Lower leg skin (tissue), 4 donors: ENCODE measurements at regions not wholly inside any gene's neighbourhood (a gene's known extent, or its start where the extent isn't known, plus 50 kb on each side); places are given as distances from the start of the nearest gene placed in this dataset.

Experiments
- DNase-seq, 2 donors: peaks; one replicate each; pipeline ENCODE4 v3.0.0-alpha.2; 2019; ENCODE audit warnings: low spot score in 2 of 2
- H3K4me3 ChIP-seq: fragments of 200-600 bp; sonication (generic); 2 replicates; pipeline ENCODE4 v1.5.1; 2017; ENCODE audit warnings: mild to moderate bottlenecking, low read depth; ENCODE audit not compliant: poor library complexity, severe bottlenecking
- POLR2A ChIP-seq, 2 donors: fragments of 450-650 bp; IDR thresholded peaks; one replicate each; pipeline ENCODE4 v1.6.1; 2016 to 2017; ENCODE audit warnings: antibody characterized with exemption in 2 of 2, mild to moderate bottlenecking in 1 of 2, moderate library complexity in 1 of 2
- WGBS, 2 donors: methylation state at CpG; one replicate each; pipeline ENCODE4 v1.1.5; 2018; 5-methylcytosine and 5-hydroxymethylcytosine counted together
- intact Hi-C: fragments of 100-400 bp; cut with DNase I; formaldehyde crosslinking; loops from one replicate; pipeline ENCODE4 v1.15.0; 2023; ENCODE audit warnings: low total_unique reads
- TF ChIP-seq, protein P1 (sequence below), 3 donors: fragments of 450-650 bp; IDR thresholded peaks; one replicate each; pipeline ENCODE4 v1.5.1; 2016; ENCODE audit warnings: antibody characterized with exemption in 3 of 3, mild to moderate bottlenecking in 3 of 3, moderate library complexity in 2 of 3

DNA sequence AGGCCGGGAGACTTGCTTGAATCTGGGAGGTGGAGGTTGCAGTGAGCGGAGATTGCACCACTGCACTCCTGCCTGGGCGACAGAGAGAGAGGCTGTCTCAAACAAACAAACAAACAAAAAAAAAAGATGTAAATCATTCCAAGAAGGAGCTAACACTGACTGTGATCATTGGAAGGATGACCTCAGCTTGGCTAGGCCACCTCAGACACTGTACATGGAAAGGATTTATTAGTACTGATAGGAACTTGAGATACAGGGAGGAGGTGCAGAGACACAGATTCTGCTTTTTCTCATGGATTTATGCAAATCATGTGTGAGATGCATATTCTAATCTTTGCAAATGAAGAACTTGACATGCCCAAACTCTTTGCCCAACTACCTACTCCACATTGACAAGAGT lies 293.6 kb downstream of the HIVEP2 start:
- DNase-seq = no peak
- TF ChIP-seq, protein P1, sequence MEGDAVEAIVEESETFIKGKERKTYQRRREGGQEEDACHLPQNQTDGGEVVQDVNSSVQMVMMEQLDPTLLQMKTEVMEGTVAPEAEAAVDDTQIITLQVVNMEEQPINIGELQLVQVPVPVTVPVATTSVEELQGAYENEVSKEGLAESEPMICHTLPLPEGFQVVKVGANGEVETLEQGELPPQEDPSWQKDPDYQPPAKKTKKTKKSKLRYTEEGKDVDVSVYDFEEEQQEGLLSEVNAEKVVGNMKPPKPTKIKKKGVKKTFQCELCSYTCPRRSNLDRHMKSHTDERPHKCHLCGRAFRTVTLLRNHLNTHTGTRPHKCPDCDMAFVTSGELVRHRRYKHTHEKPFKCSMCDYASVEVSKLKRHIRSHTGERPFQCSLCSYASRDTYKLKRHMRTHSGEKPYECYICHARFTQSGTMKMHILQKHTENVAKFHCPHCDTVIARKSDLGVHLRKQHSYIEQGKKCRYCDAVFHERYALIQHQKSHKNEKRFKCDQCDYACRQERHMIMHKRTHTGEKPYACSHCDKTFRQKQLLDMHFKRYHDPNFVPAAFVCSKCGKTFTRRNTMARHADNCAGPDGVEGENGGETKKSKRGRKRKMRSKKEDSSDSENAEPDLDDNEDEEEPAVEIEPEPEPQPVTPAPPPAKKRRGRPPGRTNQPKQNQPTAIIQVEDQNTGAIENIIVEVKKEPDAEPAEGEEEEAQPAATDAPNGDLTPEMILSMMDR (IDR thresholded peaks at IDR 0.05) = no peak
- no peak for TF ChIP-seq POLR2A (IDR thresholded peaks at IDR 0.05)
- WGBS, 2 donors = 93 to 100% methylated on average over 3 of the region's 3 CpGs
- no peak overlapping the region for H3K4me3 ChIP-seq
- intact Hi-C loops = no loop called here

DNA sequence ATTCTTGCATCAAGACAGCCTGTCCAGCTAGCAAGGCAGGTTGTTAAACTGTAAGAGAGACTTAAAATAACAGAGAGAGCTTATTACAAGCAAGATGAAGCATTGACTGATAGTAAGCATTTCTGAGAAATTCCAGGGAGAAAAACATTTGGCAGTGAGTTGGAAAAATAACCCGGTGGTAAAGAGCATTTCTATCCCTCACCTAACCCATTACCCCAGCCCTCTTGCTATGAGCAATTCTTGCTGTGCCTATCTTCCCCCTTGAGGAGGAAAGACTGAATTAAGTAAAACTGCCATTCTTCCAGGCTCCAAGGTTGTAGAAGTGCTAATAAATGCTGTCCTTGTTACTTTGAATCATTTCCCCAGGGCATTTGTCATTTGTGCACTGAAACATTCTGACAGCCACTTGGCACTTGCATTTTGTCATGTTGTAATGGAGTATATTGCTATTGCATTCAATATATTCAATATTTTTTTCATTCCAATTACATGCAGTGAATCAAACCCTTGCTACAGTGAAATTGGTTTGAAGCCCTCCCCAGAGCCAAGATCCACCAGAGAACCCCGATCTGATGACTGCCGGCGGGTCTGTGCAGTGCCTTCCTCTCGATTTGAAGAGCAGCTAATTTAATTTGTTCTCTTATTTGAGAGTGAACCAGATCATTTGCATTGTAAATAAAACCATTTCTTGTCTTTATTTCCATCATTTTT lies 291.1 kb downstream of the HIVEP2 start:
- intact Hi-C loops = no loop called here
- no peak for DNase-seq
- TF ChIP-seq, protein P1 (IDR thresholded peaks at IDR 0.05) = no peak
- no peak for TF ChIP-seq POLR2A (IDR thresholded peaks at IDR 0.05)
- H3K4me3 ChIP-seq = no peak overlapping the region
- 52 to 56% methylated on average over 5 of the region's 5 CpGs for WGBS, 2 donors

DNA sequence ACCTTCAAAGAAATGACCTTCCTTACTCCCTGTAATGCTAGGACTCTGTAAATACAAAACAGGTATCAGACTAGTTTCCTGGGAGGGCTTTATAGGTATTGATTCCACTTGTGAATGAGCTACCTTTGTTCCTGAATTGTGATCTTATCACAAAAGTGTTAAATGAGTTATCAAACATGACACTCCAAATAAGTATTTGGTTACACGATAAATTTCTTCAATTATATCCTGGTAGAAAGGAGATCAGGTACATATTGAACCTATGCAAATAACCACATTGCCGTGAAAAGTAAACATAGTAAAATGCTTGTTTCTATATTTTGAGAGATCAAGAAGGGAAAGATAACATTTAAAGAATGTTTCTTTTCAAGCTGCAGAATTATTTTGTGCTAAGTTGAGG lies 285.3 kb downstream of the HIVEP2 start:
- intact Hi-C loops = no loop called here
- DNase-seq = no peak
- WGBS, 2 donors = 48 to 70% methylated on average over 2 of the region's 2 CpGs
- TF ChIP-seq, protein P1 (IDR thresholded peaks at IDR 0.05) = no peak
- no peak for TF ChIP-seq POLR2A (IDR thresholded peaks at IDR 0.05)
- no peak overlapping the region for H3K4me3 ChIP-seq

DNA sequence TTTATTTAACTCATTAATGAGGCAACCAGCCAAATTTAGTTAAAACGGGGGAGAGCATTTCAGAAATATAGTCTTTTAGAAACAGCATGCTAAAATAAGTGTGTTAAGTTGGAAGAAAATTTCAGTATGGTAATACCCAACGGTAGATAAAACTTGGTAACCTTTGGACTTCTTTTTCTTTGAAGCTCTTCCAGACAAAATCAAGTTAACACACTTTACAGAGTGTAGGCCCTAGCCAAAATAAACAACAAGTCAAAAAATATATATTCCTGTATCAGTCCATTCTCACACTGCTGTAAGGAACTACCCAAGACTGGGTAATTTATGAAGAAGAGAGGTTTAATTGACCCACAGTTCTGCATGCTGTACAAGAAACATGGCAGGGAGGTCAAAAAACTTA lies 279.6 kb downstream of the HIVEP2 start:
- no peak for DNase-seq
- 78 to 79% methylated on average over 2 of the region's 2 CpGs for WGBS, 2 donors
- no peak overlapping the region for H3K4me3 ChIP-seq
- intact Hi-C loops = no loop called here
- TF ChIP-seq, protein P1 (IDR thresholded peaks at IDR 0.05) = no peak
- TF ChIP-seq POLR2A (IDR thresholded peaks at IDR 0.05) = no peak

DNA sequence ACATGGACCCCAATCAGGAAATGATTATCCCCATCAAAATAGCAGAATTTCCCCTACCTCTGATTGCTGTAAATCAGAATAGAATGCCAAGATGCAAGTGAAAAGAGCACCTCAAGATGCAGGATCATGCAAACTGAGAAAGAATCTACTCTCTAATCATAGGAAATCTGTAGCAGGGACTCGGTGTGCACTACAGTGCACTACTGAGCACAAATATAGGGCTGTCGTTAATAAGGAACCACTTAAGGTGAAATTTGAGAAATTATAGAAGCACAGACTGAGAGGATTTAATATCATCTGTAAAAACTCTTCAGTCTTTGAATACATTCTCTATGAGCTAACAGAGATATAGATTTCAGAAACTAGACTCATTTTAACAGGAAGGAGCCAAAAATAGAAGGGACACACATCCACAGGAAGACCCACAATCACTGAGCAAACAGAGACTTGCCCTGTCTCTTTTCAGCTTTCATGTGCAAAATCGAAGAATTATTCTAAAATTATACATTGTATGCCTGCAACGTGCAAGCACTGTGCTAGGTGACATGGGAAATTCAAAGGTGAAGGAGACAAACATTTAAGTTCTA lies 278.3 kb downstream of the HIVEP2 start:
- intact Hi-C loops = no loop called here
- WGBS, 2 donors = 70 to 75% methylated on average over 4 of the region's 4 CpGs
- TF ChIP-seq POLR2A (IDR thresholded peaks at IDR 0.05) = no peak
- TF ChIP-seq, protein P1 (IDR thresholded peaks at IDR 0.05) = no peak

More for the DNA sequence above, 278.3 kb downstream of the HIVEP2 start:
- H3K4me3 ChIP-seq = no peak overlapping the region
- no peak for DNase-seq
